GM10248 (cell line): ENCODE measurements at regions not wholly inside any gene's neighbourhood (a gene's known extent, or its start where the extent isn't known, plus 50 kb on each side); places are given as distances from the start of the nearest gene placed in this dataset.

Experiments used
- CTCF ChIA-PET: fragments of 300-600 bp; sonication (Branson Sonifier 250); formaldehyde crosslinking; extraction: SDS; loops from one replicate; lab custom pipeline; 2021; ENCODE audit warnings: antibody characterized with exemption; lab: Yijun Ruan, JAX
- POLR2A ChIA-PET: fragments of 350-650 bp; sonication (Branson Sonifier 250); formaldehyde crosslinking; extraction: SDS; loops from one replicate; lab custom pipeline; 2020; ENCODE audit warnings: antibody characterized with exemption; lab: Yijun Ruan, JAX
- DNase-seq: peaks from one replicate; pipeline ENCODE4 v3.0.0; 2012; ENCODE audit errors: extremely low spot score
- CTCF ChIP-seq: IDR thresholded peaks from 2 replicates; pipeline ENCODE4 v1.5.1; 2012; ENCODE audit warnings: mild to moderate bottlenecking, low read depth; ENCODE audit errors: extremely low read depth, missing control alignments, control extremely low read depth

- DNase-seq = no peak
- ChIA-PET CTCF (no interaction called here), POLR2A (no interaction called here)
- TF ChIP-seq CTCF = no peak
Observed at GRCh38 chr3:163692494-163692893, 1385.8 kb downstream of the SI start.

GRCh38 chr3:163684651-163685050 lies 1393.6 kb downstream of the SI start:
- no peak for DNase-seq
- TF ChIP-seq CTCF = no peak
- CTCF ChIA-PET = interaction anchor here (1.0 kb wide), 1 partner anchor 14 kb away, joined by 3 read pairs; no protein-coding TSS in a partner anchor
- POLR2A ChIA-PET = no interaction called here

GRCh38 chr3:163672954-163673353 lies 1405.3 kb downstream of the SI start:
- POLR2A ChIA-PET = no interaction called here
- no peak for DNase-seq
- CTCF ChIA-PET = no interaction called here

GRCh38 chr3:163671201-163671600 lies 1407.1 kb downstream of the SI start:
- no peak for TF ChIP-seq CTCF
- POLR2A ChIA-PET = no interaction called here
- CTCF ChIA-PET = interaction anchor here (1.4 kb wide), 1 partner anchor 13 kb away, joined by 3 read pairs; no protein-coding TSS in a partner anchor
- no peak for DNase-seq

More at GRCh38 chr3:163672954-163673353, 1405.3 kb downstream of the SI start:
- TF ChIP-seq CTCF = no peak

- DNase-seq = no peak
- POLR2A ChIA-PET = no interaction called here
- CTCF ChIA-PET = no interaction called here
- TF ChIP-seq CTCF = no peak
Observed at GRCh38 chr3:163664466-163664865, 1413.8 kb downstream of the SI start.

- ChIA-PET POLR2A (no interaction called here), CTCF (no interaction called here)
- no peak for TF ChIP-seq CTCF
- DNase-seq = no peak
Observed at GRCh38 chr3:163657088-163657487, 1421.2 kb downstream of the SI start.

GRCh38 chr3:163655021-163655420 lies 1423.3 kb downstream of the SI start:
- POLR2A ChIA-PET = no interaction called here
- DNase-seq = no peak
- no peak for TF ChIP-seq CTCF
- CTCF ChIA-PET = no interaction called here
